ENCODE measurements at regions not wholly inside any gene's neighbourhood (a gene's known extent, or its start where the extent isn't known, plus 50 kb on each side); places are given as distances from the start of the nearest gene placed in this dataset.

GRCh38 chr14:54147282-54147681, 190.7 kb upstream of the BMP4 start:
- H4K20me1 ChIP-seq (ENCODE audit: control insufficient read depth, extremely low read depth, insufficient read depth, low read length): no peaks in the 10 kb centered on the region
- H3K9me3 ChIP-seq (ENCODE audit: control insufficient read depth, low read depth, low read length): no peaks in the 10 kb centered on the region
- TF ChIP-seq, protein P1, sequence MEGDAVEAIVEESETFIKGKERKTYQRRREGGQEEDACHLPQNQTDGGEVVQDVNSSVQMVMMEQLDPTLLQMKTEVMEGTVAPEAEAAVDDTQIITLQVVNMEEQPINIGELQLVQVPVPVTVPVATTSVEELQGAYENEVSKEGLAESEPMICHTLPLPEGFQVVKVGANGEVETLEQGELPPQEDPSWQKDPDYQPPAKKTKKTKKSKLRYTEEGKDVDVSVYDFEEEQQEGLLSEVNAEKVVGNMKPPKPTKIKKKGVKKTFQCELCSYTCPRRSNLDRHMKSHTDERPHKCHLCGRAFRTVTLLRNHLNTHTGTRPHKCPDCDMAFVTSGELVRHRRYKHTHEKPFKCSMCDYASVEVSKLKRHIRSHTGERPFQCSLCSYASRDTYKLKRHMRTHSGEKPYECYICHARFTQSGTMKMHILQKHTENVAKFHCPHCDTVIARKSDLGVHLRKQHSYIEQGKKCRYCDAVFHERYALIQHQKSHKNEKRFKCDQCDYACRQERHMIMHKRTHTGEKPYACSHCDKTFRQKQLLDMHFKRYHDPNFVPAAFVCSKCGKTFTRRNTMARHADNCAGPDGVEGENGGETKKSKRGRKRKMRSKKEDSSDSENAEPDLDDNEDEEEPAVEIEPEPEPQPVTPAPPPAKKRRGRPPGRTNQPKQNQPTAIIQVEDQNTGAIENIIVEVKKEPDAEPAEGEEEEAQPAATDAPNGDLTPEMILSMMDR (optimal IDR thresholded peaks at IDR 0.05 in 1 of 3, IDR thresholded peaks at IDR 0.05 in 1 of 3, conservative IDR thresholded peaks at IDR 0.05 in 1 of 3; ENCODE audit: extremely low read depth in 1 of 3, insufficient read depth in 2 of 3, low read length in 3 of 3): peak in 1 of 3 experiments; percentile 4
- no peak for TF ChIP-seq EZH2 (IDR thresholded peaks at IDR 0.05; ENCODE audit: low read length)
- H3K4me2 ChIP-seq (ENCODE audit: control insufficient read depth, extremely low read depth, insufficient read depth, low read depth, low read length): peak overlapping the region; percentile 12
- no peak overlapping the region for H2AFZ ChIP-seq (ENCODE audit: control insufficient read depth, low read length)
- no peak overlapping the region for H3K9ac ChIP-seq (ENCODE audit: control insufficient read depth, extremely low read depth, insufficient read depth, low read length)
- dilution Hi-C loops (cut with MboI; ENCODE audit: extremely low pct_ligation_motif_present, low sequenced_read_pairs): no loop called here
- peak; percentile 79 for DNase-seq (ENCODE audit: low read depth, low spot score)
- H3K36me3 ChIP-seq (ENCODE audit: control insufficient read depth in 2 of 2, extremely low read depth in 1 of 2, insufficient read depth in 2 of 2, low read length in 2 of 2): no peaks in the 10 kb centered on the region
- no peaks in the 10 kb centered on the region for H3K79me2 ChIP-seq (ENCODE audit: control insufficient read depth, insufficient read depth, low read length)
- H3K4me1 ChIP-seq (ENCODE audit: control insufficient read depth, extremely low read depth, insufficient read depth, low read length): peaks cover 20% of the 10 kb centered on the region
- peak; percentile 93 for FAIRE-seq
- no peak overlapping the region for H3K4me3 ChIP-seq (ENCODE audit: control insufficient read depth in 2 of 3, extremely low read depth in 1 of 3, insufficient read depth in 2 of 3, low read depth in 1 of 3, low read length in 3 of 3)
- peak overlapping the region; percentile 25 for H3K27ac ChIP-seq (ENCODE audit: control insufficient read depth, insufficient read depth, low read length)
- no peaks in the 10 kb centered on the region for H3K9me1 ChIP-seq (ENCODE audit: control insufficient read depth, extremely low read depth, insufficient read depth, low read length)
- no peaks in the 10 kb centered on the region for H3K27me3 ChIP-seq (ENCODE audit: control insufficient read depth, extremely low read depth, insufficient read depth, low read length)

GRCh38 chr14:54147758-54148157, 191.1 kb upstream of the BMP4 start:
- no peak overlapping the region for H3K9ac ChIP-seq (ENCODE audit: control insufficient read depth, extremely low read depth, insufficient read depth, low read length)
- H3K36me3 ChIP-seq (ENCODE audit: control insufficient read depth in 2 of 2, extremely low read depth in 1 of 2, insufficient read depth in 2 of 2, low read length in 2 of 2): no peaks in the 10 kb centered on the region
- H3K4me1 ChIP-seq (ENCODE audit: control insufficient read depth, extremely low read depth, insufficient read depth, low read length): peaks cover 20% of the 10 kb centered on the region
- H3K27ac ChIP-seq (ENCODE audit: control insufficient read depth, insufficient read depth, low read length): no peak overlapping the region
- H4K20me1 ChIP-seq (ENCODE audit: control insufficient read depth, extremely low read depth, insufficient read depth, low read length): no peaks in the 10 kb centered on the region
- no peaks in the 10 kb centered on the region for H3K9me3 ChIP-seq (ENCODE audit: control insufficient read depth, low read depth, low read length)
- no peak for DNase-seq (ENCODE audit: low read depth, low spot score)
- TF ChIP-seq, protein P1 (optimal IDR thresholded peaks at IDR 0.05 in 1 of 3, IDR thresholded peaks at IDR 0.05 in 1 of 3, conservative IDR thresholded peaks at IDR 0.05 in 1 of 3; ENCODE audit: extremely low read depth in 1 of 3, insufficient read depth in 2 of 3, low read length in 3 of 3): no peak
- TF ChIP-seq EZH2 (IDR thresholded peaks at IDR 0.05; ENCODE audit: low read length): no peak
- no peak for FAIRE-seq
- H3K27me3 ChIP-seq (ENCODE audit: control insufficient read depth, extremely low read depth, insufficient read depth, low read length): no peaks in the 10 kb centered on the region
- no peak overlapping the region for H3K4me3 ChIP-seq (ENCODE audit: control insufficient read depth in 2 of 3, extremely low read depth in 1 of 3, insufficient read depth in 2 of 3, low read depth in 1 of 3, low read length in 3 of 3)
- no peak overlapping the region for H3K4me2 ChIP-seq (ENCODE audit: control insufficient read depth, extremely low read depth, insufficient read depth, low read depth, low read length)
- H3K79me2 ChIP-seq (ENCODE audit: control insufficient read depth, insufficient read depth, low read length): no peaks in the 10 kb centered on the region
- dilution Hi-C loops (cut with MboI; ENCODE audit: extremely low pct_ligation_motif_present, low sequenced_read_pairs): no loop called here
- no peaks in the 10 kb centered on the region for H3K9me1 ChIP-seq (ENCODE audit: control insufficient read depth, extremely low read depth, insufficient read depth, low read length)
- no peak overlapping the region for H2AFZ ChIP-seq (ENCODE audit: control insufficient read depth, low read length)
